Nephron (organoid): ENCODE measurements at regions not wholly inside any gene's neighbourhood (a gene's known extent, or its start where the extent isn't known, plus 50 kb on each side); places are given as distances from the start of the nearest gene placed in this dataset.
A peak's percentile ranks its signal among the peaks of the same experiment; 100 is the strongest.

ENCODE experiments used
- H3K27ac Mint-ChIP-seq, 3 experiments: 2 replicates each; pipeline ENCODE4 v1.8.0; 2020; ENCODE audit warnings: mixed read lengths in 3 of 3, mild to moderate bottlenecking in 2 of 3, moderate library complexity in 1 of 3
- H3K27me3 Mint-ChIP-seq: 2 replicates; pipeline ENCODE4 v1.8.0; 2021; ENCODE audit warnings: low read depth, mild to moderate bottlenecking, moderate library complexity, mixed read lengths
- H3K36me3 Mint-ChIP-seq: 2 replicates; pipeline ENCODE4 v1.8.0; 2020; ENCODE audit warnings: low read depth, mixed read lengths
- H3K4me1 Mint-ChIP-seq: 2 replicates; pipeline ENCODE4 v1.8.0; 2020; ENCODE audit warnings: mixed read lengths
- H3K4me3 Mint-ChIP-seq, 3 experiments: 2 replicates each; pipeline ENCODE4 v1.8.0; 2020; ENCODE audit warnings: mild to moderate bottlenecking in 3 of 3, mixed read lengths in 3 of 3, moderate library complexity in 2 of 3
- H3K9me3 Mint-ChIP-seq: 2 replicates; pipeline ENCODE4 v1.8.0; 2020; ENCODE audit warnings: mixed read lengths
- TF ChIP-seq, protein P1 (sequence below), 3 experiments: fragments of 200-600 bp; sonication (generic); IDR thresholded peaks; one replicate each; pipeline ENCODE4 v1.5.0; 2021; ENCODE audit warnings: antibody characterized with exemption in 3 of 3; ENCODE audit not compliant: unreplicated experiment in 3 of 3

DNA sequence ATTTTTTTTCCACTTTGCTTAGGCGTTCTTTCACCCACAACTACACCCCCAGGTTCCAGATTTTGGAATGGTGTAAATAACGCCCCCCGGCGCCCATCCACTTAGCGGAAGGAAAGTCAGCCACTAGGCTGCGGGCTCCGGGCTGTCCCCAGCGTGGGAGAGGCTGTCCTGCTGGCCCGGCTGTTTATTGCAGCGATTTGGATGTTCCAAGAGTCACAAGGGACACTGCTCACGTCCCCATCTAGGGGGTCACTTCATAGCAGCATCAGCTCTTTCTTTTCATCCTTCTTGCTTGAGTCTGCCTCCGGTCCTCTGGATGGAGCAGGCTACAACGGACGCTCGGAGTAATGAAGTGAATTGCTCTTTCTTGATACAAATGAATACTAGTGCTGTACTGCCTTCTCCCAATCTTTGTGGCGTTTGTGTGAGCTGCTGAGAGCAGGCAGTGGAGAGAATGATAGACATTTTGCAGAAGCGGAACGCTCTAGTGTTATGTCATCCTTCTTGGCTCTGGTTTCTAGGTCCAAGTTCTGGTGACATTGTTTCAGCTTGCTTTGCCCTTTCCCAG lies 50.7 kb upstream of the PAIP2B start:
- Mint-ChIP-seq H3K27ac (no peak overlapping the region), H3K27me3 (peaks cover 91% of the 10 kb centered on the region), H3K9me3 (peaks cover 26% of the 10 kb centered on the region), H3K4me1 (peaks cover 11% of the 10 kb centered on the region), H3K4me3 (peak overlapping the region; percentile 78 to 82 (median 79)), H3K36me3 (no peaks in the 10 kb centered on the region)
- TF ChIP-seq, protein P1, sequence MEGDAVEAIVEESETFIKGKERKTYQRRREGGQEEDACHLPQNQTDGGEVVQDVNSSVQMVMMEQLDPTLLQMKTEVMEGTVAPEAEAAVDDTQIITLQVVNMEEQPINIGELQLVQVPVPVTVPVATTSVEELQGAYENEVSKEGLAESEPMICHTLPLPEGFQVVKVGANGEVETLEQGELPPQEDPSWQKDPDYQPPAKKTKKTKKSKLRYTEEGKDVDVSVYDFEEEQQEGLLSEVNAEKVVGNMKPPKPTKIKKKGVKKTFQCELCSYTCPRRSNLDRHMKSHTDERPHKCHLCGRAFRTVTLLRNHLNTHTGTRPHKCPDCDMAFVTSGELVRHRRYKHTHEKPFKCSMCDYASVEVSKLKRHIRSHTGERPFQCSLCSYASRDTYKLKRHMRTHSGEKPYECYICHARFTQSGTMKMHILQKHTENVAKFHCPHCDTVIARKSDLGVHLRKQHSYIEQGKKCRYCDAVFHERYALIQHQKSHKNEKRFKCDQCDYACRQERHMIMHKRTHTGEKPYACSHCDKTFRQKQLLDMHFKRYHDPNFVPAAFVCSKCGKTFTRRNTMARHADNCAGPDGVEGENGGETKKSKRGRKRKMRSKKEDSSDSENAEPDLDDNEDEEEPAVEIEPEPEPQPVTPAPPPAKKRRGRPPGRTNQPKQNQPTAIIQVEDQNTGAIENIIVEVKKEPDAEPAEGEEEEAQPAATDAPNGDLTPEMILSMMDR (IDR thresholded peaks at IDR 0.05; ENCODE audit: unreplicated experiment in 3 of 3): peak in 2 of 3 experiments; percentile 24 to 32

DNA sequence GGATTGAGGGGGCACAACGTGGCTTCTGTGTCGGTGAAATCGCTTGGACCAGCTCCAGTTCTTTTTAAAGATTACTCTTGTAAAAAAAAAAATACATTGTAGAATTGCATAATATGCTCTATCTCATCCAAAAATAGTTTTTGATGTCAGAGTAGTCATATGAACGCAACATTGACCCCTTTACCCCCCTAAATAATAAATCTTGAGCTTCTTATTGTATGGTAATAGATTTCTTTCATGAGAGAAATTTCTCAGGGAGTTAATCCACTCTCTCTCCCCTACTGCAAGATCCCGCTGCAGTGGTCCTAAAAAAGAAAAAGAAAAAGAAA lies 50.2 kb upstream of the PAIP2B start:
- peak overlapping the region; percentile 78 to 82 (median 79) for H3K4me3 Mint-ChIP-seq
- no peaks in the 10 kb centered on the region for H3K36me3 Mint-ChIP-seq
- H3K4me1 Mint-ChIP-seq: peaks cover 11% of the 10 kb centered on the region
- H3K27me3 Mint-ChIP-seq: peaks cover 92% of the 10 kb centered on the region
- TF ChIP-seq, protein P1 (IDR thresholded peaks at IDR 0.05; ENCODE audit: unreplicated experiment in 3 of 3): no peak
- no peak overlapping the region for H3K27ac Mint-ChIP-seq
- H3K9me3 Mint-ChIP-seq: peaks cover 28% of the 10 kb centered on the region

DNA sequence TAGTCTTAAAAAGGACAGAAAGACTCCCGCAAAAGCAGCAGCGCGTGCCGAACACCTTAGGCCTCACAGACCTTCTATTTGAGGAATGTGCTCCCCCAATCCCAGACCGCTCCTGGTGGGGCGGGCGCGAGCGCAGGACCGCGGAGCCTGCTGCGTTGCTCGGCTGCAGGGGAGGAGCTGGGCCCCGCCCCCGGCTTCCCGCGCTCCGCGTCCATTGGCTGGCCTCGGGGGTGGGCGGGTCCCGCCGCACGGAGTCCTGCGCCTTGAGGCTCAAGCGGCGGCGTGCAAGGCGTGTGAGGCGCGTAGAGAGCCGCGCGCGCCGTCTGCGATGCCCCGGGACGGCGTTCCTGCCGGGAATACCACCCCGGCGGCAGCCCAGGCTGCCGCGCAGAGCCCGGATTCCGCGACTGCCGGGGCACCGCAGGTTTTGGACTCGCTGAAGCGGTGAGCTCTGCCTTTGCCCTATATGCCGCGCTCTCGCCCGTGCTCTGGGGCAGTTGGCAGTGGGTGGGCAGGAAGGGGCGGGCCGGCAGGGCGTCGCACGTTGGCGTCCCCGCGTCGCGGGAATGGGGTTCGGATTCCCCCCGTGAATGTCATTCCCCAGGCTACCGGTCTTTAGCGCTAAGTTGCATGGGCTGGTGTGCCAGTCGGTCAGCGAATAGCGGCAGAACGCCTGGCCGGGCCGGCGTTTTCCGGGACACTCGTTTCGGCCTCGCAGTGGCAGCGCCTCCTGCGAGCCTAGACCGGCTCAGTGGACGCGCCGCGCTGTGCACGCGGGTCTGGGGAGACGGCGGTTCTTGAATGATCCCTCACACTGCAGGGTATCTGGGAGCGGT lies 49.6 kb upstream of the PAIP2B start:
- peaks cover 28% of the 10 kb centered on the region for H3K9me3 Mint-ChIP-seq
- TF ChIP-seq, protein P1 (IDR thresholded peaks at IDR 0.05; ENCODE audit: unreplicated experiment in 3 of 3): no peak
- peaks cover 11% of the 10 kb centered on the region for H3K4me1 Mint-ChIP-seq
- no peaks in the 10 kb centered on the region for H3K36me3 Mint-ChIP-seq
- H3K4me3 Mint-ChIP-seq: peak overlapping the region; percentile 78 to 82 (median 79)
- H3K27ac Mint-ChIP-seq: no peak overlapping the region
- H3K27me3 Mint-ChIP-seq: peaks cover 92% of the 10 kb centered on the region
